AG04449 (cell line): ENCODE measurements at regions not wholly inside any gene's neighbourhood (a gene's known extent, or its start where the extent isn't known, plus 50 kb on each side); places are given as distances from the start of the nearest gene placed in this dataset.

Source experiments
- CTCF ChIA-PET: fragments of 350-600 bp; formaldehyde crosslinking; extraction: SDS; loops from one replicate; lab custom pipeline; 2021; ENCODE audit warnings: antibody characterized with exemption; lab: Yijun Ruan, JAX
- POLR2A ChIA-PET: fragments of 400-600, 350-600 bp; formaldehyde crosslinking; extraction: SDS; loops from one replicate; lab custom pipeline; 2020; ENCODE audit warnings: antibody characterized with exemption, inconsistent platforms; lab: Yijun Ruan, JAX
- DNase-seq: peaks from one replicate; pipeline ENCODE4 v3.0.0-alpha.2; 2010; ENCODE audit warnings: low read depth, low spot score
- H3K4me3 ChIP-seq: 2 replicates; pipeline ENCODE4 v1.5.1; 2011; ENCODE audit warnings: low read depth, mild to moderate bottlenecking, control low read depth, low read length
- TF ChIP-seq, protein P1 (sequence below): IDR thresholded peaks from one replicate; pipeline ENCODE4 v1.5.1; 2011; ENCODE audit warnings: mild to moderate bottlenecking, moderate library complexity, low read length, control low read depth, inconsistent platforms; ENCODE audit not compliant: insufficient read depth; ENCODE audit errors: missing control alignments

DNA sequence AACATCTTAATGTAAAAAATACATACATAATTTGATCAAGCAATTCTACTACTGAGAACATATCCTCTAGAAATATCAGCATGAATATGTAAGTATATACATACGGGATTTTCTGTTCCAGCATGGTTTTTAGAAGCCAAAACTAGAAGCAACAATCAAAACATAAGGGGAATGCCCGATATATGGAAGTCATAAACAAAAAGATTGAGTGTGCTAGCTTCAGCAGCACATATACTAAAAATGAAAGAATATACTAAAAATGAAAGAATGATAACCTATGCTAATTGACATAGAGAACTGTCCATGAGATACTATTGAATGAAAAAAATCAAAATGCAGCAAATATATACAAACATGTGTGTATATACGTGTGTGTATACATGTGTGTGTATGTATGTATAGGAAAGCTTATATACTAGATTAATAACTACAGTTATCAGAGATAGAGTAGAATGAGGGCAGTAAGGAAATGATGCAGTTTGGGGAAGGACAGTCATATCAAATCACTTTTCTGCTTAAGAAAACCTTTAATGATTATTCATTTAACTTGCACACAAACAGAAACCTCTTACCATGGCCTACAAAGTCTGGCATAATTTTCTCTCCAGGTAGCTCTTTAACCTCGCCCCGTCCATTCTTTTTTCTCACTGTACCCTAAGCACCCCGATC lies 72.9 kb downstream of the NPY start:
- no peak for DNase-seq
- CTCF ChIA-PET: interaction anchor here (1.2 kb wide), 1 partner anchor 8 kb away, joined by 3 read pairs; no protein-coding TSS in a partner anchor
- H3K4me3 ChIP-seq: no peak overlapping the region
- TF ChIP-seq, protein P1, sequence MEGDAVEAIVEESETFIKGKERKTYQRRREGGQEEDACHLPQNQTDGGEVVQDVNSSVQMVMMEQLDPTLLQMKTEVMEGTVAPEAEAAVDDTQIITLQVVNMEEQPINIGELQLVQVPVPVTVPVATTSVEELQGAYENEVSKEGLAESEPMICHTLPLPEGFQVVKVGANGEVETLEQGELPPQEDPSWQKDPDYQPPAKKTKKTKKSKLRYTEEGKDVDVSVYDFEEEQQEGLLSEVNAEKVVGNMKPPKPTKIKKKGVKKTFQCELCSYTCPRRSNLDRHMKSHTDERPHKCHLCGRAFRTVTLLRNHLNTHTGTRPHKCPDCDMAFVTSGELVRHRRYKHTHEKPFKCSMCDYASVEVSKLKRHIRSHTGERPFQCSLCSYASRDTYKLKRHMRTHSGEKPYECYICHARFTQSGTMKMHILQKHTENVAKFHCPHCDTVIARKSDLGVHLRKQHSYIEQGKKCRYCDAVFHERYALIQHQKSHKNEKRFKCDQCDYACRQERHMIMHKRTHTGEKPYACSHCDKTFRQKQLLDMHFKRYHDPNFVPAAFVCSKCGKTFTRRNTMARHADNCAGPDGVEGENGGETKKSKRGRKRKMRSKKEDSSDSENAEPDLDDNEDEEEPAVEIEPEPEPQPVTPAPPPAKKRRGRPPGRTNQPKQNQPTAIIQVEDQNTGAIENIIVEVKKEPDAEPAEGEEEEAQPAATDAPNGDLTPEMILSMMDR: no peak
- POLR2A ChIA-PET: no interaction called here

DNA sequence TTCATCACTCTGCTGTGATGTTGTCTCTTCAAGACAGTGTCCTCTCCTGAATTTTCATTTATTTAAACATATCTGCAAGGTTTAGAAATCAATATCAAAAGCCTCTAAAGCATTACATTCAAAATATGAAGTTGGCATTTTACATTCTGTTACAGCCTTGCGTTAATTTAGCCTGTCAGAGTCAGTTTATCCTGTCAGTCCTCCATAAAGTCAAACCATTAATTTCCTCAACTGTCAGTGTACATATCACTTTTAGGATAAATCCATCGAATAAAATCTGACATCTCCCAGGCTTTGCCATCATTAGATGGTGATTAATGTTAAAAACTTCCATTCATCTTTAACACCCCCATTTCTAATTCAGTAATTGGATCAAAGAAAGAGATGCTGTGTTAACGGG lies 77.0 kb downstream of the NPY start:
- POLR2A ChIA-PET: no interaction called here
- DNase-seq: no peak
- TF ChIP-seq, protein P1: no peak
- no peak overlapping the region for H3K4me3 ChIP-seq
- CTCF ChIA-PET: no interaction called here

GRCh38 chr7:24365606-24366005 lies 81.6 kb downstream of the NPY start:
- CTCF ChIA-PET: no interaction called here
- POLR2A ChIA-PET: no interaction called here
- DNase-seq: no peak
- no peak overlapping the region for H3K4me3 ChIP-seq
- TF ChIP-seq, protein P1: no peak

- H3K4me3 ChIP-seq: no peak overlapping the region
- no peak for DNase-seq
- ChIA-PET CTCF (interaction anchor here (1.2 kb wide), 1 partner anchor 1747 kb away, joined by 3 read pairs; no protein-coding TSS in a partner anchor), POLR2A (no interaction called here)
- TF ChIP-seq, protein P1: no peak
These were observed 82.9 kb downstream of the NPY start for GRCh38 chr7:24366876-24367275.

DNA sequence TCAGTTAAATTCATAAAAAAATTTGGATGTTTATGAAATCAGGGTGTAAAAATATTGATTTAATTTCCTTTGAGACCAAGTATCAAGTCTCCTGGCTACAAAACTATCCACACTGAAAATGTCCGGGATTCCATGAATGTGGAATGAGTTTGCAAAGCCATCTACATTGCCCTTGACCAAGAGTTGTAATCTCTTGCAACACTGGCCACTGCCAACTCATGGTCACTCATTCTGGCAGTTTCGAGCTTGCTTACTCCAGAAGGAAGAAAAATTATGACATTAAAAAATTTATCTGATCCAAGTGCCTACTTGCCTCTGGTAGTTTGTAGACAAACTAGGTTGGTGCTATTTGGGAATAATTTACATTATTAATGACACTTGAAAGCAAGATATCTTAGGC lies 84.2 kb downstream of the NPY start:
- DNase-seq: no peak
- H3K4me3 ChIP-seq: no peak overlapping the region
- CTCF ChIA-PET: no interaction called here
- TF ChIP-seq, protein P1: no peak
- POLR2A ChIA-PET: no interaction called here

GRCh38 chr7:24370541-24370940 lies 86.6 kb downstream of the NPY start:
- no peak for DNase-seq
- TF ChIP-seq, protein P1: no peak
- H3K4me3 ChIP-seq: no peak overlapping the region
- POLR2A ChIA-PET: no interaction called here
- CTCF ChIA-PET: no interaction called here
